ENCODE measurements at regions not wholly inside any gene's neighbourhood (a gene's known extent, or its start where the extent isn't known, plus 50 kb on each side); places are given as distances from the start of the nearest gene placed in this dataset.

- CTCF ChIA-PET, result no interaction called here
- POLR2A ChIA-PET, result no interaction called here
- Histone ChIP-seq H3K27ac (ENCODE audit: extremely low read depth, low read depth, low read length) (no peak overlapping the region), H3K9me3 (ENCODE audit: control insufficient read depth, insufficient read depth, low read depth, low read length) (no peaks in the 10 kb centered on the region), H3K4me1 (ENCODE audit: control insufficient read depth, insufficient read depth, low read length) (no peaks in the 10 kb centered on the region), H3K36me3 (ENCODE audit: control insufficient read depth in 2 of 2, insufficient read depth in 1 of 2, low read length in 2 of 2) (no peaks in the 10 kb centered on the region), H3K4me3 (ENCODE audit: low read depth, low read length) (no peak overlapping the region)
- TF ChIP-seq ZNF768 (tag by site-specific recombination; IDR thresholded peaks at IDR 0.05) (no peak), SP2 (tag by site-specific recombination; IDR thresholded peaks at IDR 0.05) (no peak), ZNF37A (tag by site-specific recombination; IDR thresholded peaks at IDR 0.05) (no peak), ZNF416 (tag by site-specific recombination; IDR thresholded peaks at IDR 0.05) (no peak), ZNF549 (tag by site-specific recombination; IDR thresholded peaks at IDR 0.05) (no peak), IKZF3 (tag by site-specific recombination; IDR thresholded peaks at IDR 0.05) (no peak), ZBTB1 (tag by site-specific recombination; IDR thresholded peaks at IDR 0.05) (no peak), ZBTB20 (tag by site-specific recombination; IDR thresholded peaks at IDR 0.05) (no peak), ZNF521 (tag by site-specific recombination; IDR thresholded peaks at IDR 0.05) (no peak), KLF7 (tag by site-specific recombination; IDR thresholded peaks at IDR 0.05; ENCODE audit: borderline replicate concordance) (no peak), BCL6B (tag by site-specific recombination; IDR thresholded peaks at IDR 0.05) (no peak), ZNF114 (tag by site-specific recombination; IDR thresholded peaks at IDR 0.05) (no peak), ZBTB11 (tag by site-specific recombination; conservative IDR thresholded peaks at IDR 0.05; ENCODE audit: low read depth) (no peak), ZNF692 (tag by site-specific recombination; IDR thresholded peaks at IDR 0.05) (no peak), ZNF398 (tag by site-specific recombination; IDR thresholded peaks at IDR 0.05) (no peak), ZNF747 (tag by site-specific recombination; IDR thresholded peaks at IDR 0.05) (no peak), ZXDB (tag by site-specific recombination; IDR thresholded peaks at IDR 0.05) (no peak), ZNF513 (tag by site-specific recombination; IDR thresholded peaks at IDR 0.05) (no peak), ZNF645 (tag by site-specific recombination; IDR thresholded peaks at IDR 0.05) (no peak), HOXA7 (CRISPR knock-in tag; IDR thresholded peaks at IDR 0.05; ENCODE audit: borderline replicate concordance) (no peak)
These were observed 100.8 kb upstream of the SAMSN1 start for GRCh38 chr21:14646893-14647292.
